OCI-LY3 (cell line): ENCODE measurements at regions not wholly inside any gene's neighbourhood (a gene's known extent, or its start where the extent isn't known, plus 50 kb on each side); places are given as distances from the start of the nearest gene placed in this dataset.

Experiments
- H2AFZ ChIP-seq: fragments of 200-600, 300-600 bp; shearing (Covaris generic); 2 replicates; pipeline ENCODE4 v1.6.0; 2014; ENCODE audit warnings: antibody characterized with exemption, low read depth, low read length
- H3K27ac ChIP-seq: fragments of 200-600, 300-600 bp; sonication (generic); 2 replicates; pipeline ENCODE4 v1.5.1; 2014; ENCODE audit warnings: mild to moderate bottlenecking, low read length, moderate library complexity, mixed read lengths
- H3K27me3 ChIP-seq: fragments of 200-600, 300-600 bp; sonication (generic); 2 replicates; pipeline ENCODE4 v1.6.1; 2014; ENCODE audit warnings: low read depth, low read length, mixed read lengths
- H3K36me3 ChIP-seq: fragments of 200-600, 300-600 bp; sonication (generic); replicated peaks from 2 replicates; pipeline ENCODE3; 2014; ENCODE audit warnings: low read depth, low read length, mixed read lengths
- H3K4me1 ChIP-seq: fragments of 300-600, 200-600 bp; sonication (generic); 2 replicates; pipeline ENCODE4 v1.6.1; 2014; ENCODE audit warnings: low read length, mixed read lengths
- H3K4me2 ChIP-seq: fragments of 200-600, 300-600 bp; sonication (generic); 2 replicates; pipeline ENCODE4 v1.6.1; 2014; ENCODE audit warnings: low read length, mixed read lengths
- H3K4me3 ChIP-seq: fragments of 300-600, 200-600 bp; sonication (generic); 2 replicates; pipeline ENCODE4 v1.5.1; 2014; ENCODE audit warnings: antibody characterized with exemption, mild to moderate bottlenecking, low read length, moderate library complexity
- H3K79me2 ChIP-seq: fragments of 300-600, 200-600 bp; shearing (Covaris generic); 2 replicates; pipeline ENCODE4 v1.6.1; 2014; ENCODE audit warnings: mild to moderate bottlenecking, low read length, mixed read lengths
- H3K9ac ChIP-seq: fragments of 300-600, 200-600 bp; shearing (Covaris generic); 2 replicates; pipeline ENCODE4 v1.6.0; 2014; ENCODE audit warnings: mild to moderate bottlenecking, low read length, moderate library complexity
- H3K9me3 ChIP-seq: fragments of 200-600, 300-600 bp; shearing (Covaris generic); 2 replicates; pipeline ENCODE4 v1.6.1; 2014; ENCODE audit warnings: low read length, mixed read lengths; ENCODE audit not compliant: insufficient read depth
- H4K20me1 ChIP-seq: fragments of 200-600, 300-600 bp; sonication (generic); 2 replicates; pipeline ENCODE4 v1.6.1; 2016; ENCODE audit warnings: low read length, mixed read lengths; ENCODE audit not compliant: insufficient read depth
- EZH2phosphoT487 ChIP-seq: fragments of 200-600 bp; shearing (Covaris generic); IDR thresholded peaks from 2 replicates; pipeline ENCODE4 v1.6.1; 2018; ENCODE audit warnings: antibody characterized with exemption, mixed run types, low read depth
- TF ChIP-seq, protein P1 (sequence below): fragments of 200-600, 300-600 bp; sonication (generic); IDR thresholded peaks from 2 replicates; pipeline ENCODE4 v1.5.1; 2014; ENCODE audit warnings: antibody characterized with exemption, low read length, low read depth

DNA sequence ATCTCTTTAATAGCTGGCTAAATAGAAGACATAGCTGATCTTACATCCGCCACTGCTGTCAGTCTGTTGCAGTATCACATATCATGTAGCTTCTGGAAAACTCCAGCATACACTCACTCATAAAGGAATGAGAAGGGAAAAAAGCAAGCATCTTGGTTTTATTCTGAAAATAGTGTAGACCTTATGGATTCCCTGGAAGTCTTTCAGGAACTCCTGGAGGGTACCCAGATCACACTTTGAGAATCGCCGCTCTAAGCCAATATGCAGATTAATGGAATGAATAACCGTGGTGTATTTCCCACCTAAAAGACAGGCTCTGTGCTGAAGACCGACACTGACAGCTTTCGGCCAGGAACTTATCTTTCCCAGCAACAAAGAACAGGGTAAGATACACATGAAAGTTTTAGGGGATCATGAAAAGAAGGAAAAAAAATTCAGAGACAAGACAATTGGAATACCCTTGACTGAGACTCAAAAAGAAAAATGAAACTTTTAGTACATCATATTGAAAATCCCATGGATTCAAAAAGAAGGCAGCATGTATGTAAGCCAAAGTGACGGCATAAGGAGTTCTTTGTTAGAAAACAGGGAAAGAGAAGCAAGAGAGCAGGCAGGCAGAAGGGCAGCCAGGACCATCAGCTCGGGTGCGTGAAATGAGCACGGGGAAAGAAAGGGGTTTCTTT lies 56.4 kb upstream of the SEC11C start:
- Histone ChIP-seq H3K27me3 (no peaks in the 10 kb centered on the region), H3K4me2 (peak overlapping the region; percentile 78), H3K36me3 (no peaks in the 10 kb centered on the region), H3K27ac (no peak overlapping the region), H4K20me1 (no peaks in the 10 kb centered on the region), H3K9ac (peak overlapping the region; percentile 56), H3K4me1 (peaks cover 55% of the 10 kb centered on the region), H3K79me2 (0 out of 2 replicates have a peak, but pooled peaks cover 5% of the 10 kb centered on the region), H3K4me3 (peak overlapping the region; percentile 64), H3K9me3 (no peaks in the 10 kb centered on the region), H2AFZ (peak overlapping the region; percentile 83)
- no peak for TF ChIP-seq EZH2phosphoT487
- TF ChIP-seq, protein P1, sequence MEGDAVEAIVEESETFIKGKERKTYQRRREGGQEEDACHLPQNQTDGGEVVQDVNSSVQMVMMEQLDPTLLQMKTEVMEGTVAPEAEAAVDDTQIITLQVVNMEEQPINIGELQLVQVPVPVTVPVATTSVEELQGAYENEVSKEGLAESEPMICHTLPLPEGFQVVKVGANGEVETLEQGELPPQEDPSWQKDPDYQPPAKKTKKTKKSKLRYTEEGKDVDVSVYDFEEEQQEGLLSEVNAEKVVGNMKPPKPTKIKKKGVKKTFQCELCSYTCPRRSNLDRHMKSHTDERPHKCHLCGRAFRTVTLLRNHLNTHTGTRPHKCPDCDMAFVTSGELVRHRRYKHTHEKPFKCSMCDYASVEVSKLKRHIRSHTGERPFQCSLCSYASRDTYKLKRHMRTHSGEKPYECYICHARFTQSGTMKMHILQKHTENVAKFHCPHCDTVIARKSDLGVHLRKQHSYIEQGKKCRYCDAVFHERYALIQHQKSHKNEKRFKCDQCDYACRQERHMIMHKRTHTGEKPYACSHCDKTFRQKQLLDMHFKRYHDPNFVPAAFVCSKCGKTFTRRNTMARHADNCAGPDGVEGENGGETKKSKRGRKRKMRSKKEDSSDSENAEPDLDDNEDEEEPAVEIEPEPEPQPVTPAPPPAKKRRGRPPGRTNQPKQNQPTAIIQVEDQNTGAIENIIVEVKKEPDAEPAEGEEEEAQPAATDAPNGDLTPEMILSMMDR: no peak

DNA sequence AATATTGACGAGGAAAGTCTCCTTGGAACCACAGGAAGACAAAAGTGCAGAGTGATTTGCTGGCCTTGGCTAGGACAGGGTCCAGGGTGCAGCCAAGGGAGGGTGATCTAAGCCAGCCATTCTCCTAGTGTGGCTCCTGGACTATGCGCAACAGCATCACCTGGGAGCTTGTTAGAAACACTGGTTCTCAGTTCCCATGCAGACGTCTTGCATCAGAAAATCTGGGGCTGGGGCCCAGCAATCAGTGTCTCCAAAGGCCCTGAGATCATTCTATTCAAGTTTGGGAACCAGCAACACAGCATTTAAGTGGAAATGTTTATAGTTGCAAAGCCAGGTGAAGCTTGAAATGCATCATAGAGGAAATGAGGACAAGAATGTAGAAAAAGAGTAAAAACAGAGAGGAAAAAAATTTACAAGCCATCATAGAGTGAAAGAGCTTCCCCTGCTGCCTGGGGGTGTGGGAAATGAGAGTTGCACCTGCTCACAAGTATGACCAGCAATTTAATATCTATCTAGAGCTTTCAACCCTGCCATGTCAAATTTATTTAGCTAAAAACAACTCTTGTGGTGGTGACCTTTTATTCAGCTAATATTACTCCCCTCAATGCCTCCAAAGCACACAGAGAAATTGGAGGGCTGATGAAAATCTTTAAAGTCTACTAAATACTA lies 54.4 kb upstream of the SEC11C start:
- H2AFZ ChIP-seq: peak overlapping the region; percentile 37

DNA sequence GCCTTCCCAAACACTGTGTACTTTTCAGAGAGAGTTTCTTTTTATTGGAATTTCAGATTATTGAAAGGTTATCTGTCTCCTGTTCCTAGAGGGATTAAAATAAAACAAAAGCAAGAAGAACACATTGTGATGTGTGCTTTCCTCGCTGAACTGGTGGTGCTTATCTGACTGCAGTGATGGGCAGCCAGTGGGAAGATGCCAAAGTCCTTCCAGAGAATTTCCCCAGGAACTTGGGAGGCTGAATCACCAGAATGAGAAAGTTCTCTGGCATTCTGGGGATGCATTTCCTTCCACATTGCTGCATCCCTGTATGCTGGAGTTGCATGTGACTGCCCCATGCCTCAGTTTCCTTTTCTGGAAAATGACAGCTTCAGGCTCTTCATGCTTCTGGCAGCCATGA lies 53.9 kb upstream of the SEC11C start:
- peak overlapping the region; percentile 23 for H3K4me3 ChIP-seq
- H3K4me2 ChIP-seq: peak overlapping the region; percentile 78
- TF ChIP-seq, protein P1: no peak
- no peak for TF ChIP-seq EZH2phosphoT487
- no peak overlapping the region for H2AFZ ChIP-seq
- 0 out of 2 replicates have a peak, but pooled peaks cover 5% of the 10 kb centered on the region for H3K79me2 ChIP-seq
- no peaks in the 10 kb centered on the region for H4K20me1 ChIP-seq
- no peaks in the 10 kb centered on the region for H3K27me3 ChIP-seq
- H3K4me1 ChIP-seq: peaks cover 69% of the 10 kb centered on the region
- peak overlapping the region; percentile 87 for H3K27ac ChIP-seq
- H3K36me3 ChIP-seq: no peaks in the 10 kb centered on the region
- no peaks in the 10 kb centered on the region for H3K9me3 ChIP-seq
- peak overlapping the region; percentile 56 for H3K9ac ChIP-seq

More for the DNA sequence above, 54.4 kb upstream of the SEC11C start:
- Histone ChIP-seq H3K9me3 (no peaks in the 10 kb centered on the region), H3K4me3 (peak overlapping the region; percentile 23), H4K20me1 (no peaks in the 10 kb centered on the region), H3K27me3 (no peaks in the 10 kb centered on the region), H3K4me1 (peaks cover 66% of the 10 kb centered on the region), H3K27ac (peak overlapping the region; percentile 87), H3K79me2 (0 out of 2 replicates have a peak, but pooled peaks cover 5% of the 10 kb centered on the region), H3K9ac (peak overlapping the region; percentile 56), H3K4me2 (peak overlapping the region; percentile 78), H3K36me3 (no peaks in the 10 kb centered on the region)
- TF ChIP-seq, protein P1: no peak; the same call in 1 of the 2 replicates
- TF ChIP-seq EZH2phosphoT487: no peak

DNA sequence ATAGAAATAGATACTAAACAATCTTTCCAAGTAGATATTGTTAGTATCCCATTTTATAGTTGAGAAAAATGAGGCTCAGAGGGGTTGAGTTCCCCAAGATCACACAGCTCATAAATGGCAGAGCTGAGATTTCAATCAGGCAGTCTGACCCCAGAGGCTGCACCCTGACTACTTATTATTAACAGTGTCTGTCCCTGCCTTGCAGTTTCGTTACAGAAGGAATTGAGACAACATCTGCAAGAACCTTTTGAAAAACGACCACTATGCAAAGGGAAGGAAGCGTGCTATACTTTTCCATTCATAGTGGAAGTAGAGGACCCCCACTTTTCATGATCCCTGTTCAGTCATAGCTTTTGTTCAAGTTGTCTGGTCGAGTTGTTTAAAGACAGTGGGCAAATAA lies 53.2 kb upstream of the SEC11C start:
- H3K9ac ChIP-seq: peak overlapping the region; percentile 56
- peak overlapping the region; percentile 23 for H3K4me3 ChIP-seq
- no peaks in the 10 kb centered on the region for H4K20me1 ChIP-seq
- TF ChIP-seq, protein P1: no peak
- no peak for TF ChIP-seq EZH2phosphoT487
- peak overlapping the region; percentile 43 for H2AFZ ChIP-seq
- peaks cover 73% of the 10 kb centered on the region for H3K4me1 ChIP-seq
- H3K27me3 ChIP-seq: no peaks in the 10 kb centered on the region
- 0 out of 2 replicates have a peak, but pooled peaks cover 5% of the 10 kb centered on the region for H3K79me2 ChIP-seq
- H3K36me3 ChIP-seq: no peaks in the 10 kb centered on the region
- H3K27ac ChIP-seq: peak overlapping the region; percentile 87
- H3K4me2 ChIP-seq: peak overlapping the region; percentile 78
- no peaks in the 10 kb centered on the region for H3K9me3 ChIP-seq
